GM23248 (cell line): ENCODE measurements at regions not wholly inside any gene's neighbourhood (a gene's known extent, or its start where the extent isn't known, plus 50 kb on each side); places are given as distances from the start of the nearest gene placed in this dataset.
"Not testable (repeated sequence)": the region's sequence is repeated elsewhere in the genome, so short reads cannot be mapped to it uniquely, and the experiment has no call there.

Experiments used
- DNase-seq: peaks from one replicate; pipeline ENCODE4 v3.0.0-alpha.2; 2015
- H2AFZ ChIP-seq: fragments of 200-600 bp; sonication (generic); 2 replicates; pipeline ENCODE4 v1.6.1; 2016; ENCODE audit warnings: antibody characterized with exemption
- H3F3A ChIP-seq: fragments of 200-600 bp; sonication (generic); 2 replicates; pipeline ENCODE4 v1.6.1; 2016; ENCODE audit warnings: mild to moderate bottlenecking, antibody characterized with exemption, mixed run types; ENCODE audit not compliant: insufficient read depth
- H3K27ac ChIP-seq: fragments of 200-600 bp; sonication (generic); 2 replicates; pipeline ENCODE4 v1.5.1; 2016; ENCODE audit warnings: mild to moderate bottlenecking
- H3K27me3 ChIP-seq: fragments of 200-600 bp; sonication (generic); replicated peaks from 2 replicates; pipeline ENCODE4 v1.6.1; 2016; ENCODE audit warnings: mild to moderate bottlenecking; ENCODE audit not compliant: insufficient read depth
- H3K36me3 ChIP-seq: fragments of 200-600 bp; sonication (generic); 2 replicates; pipeline ENCODE4 v1.6.1; 2016; ENCODE audit warnings: low read depth, mild to moderate bottlenecking
- H3K4me1 ChIP-seq: fragments of 200-600 bp; sonication (generic); 2 replicates; pipeline ENCODE4 v1.6.1; 2016; ENCODE audit warnings: mild to moderate bottlenecking; ENCODE audit not compliant: insufficient read depth
- H3K4me2 ChIP-seq: fragments of 200-600 bp; sonication (generic); one replicate; pipeline ENCODE4 v1.6.1; 2016; ENCODE audit warnings: mild to moderate bottlenecking; ENCODE audit not compliant: unreplicated experiment
- H3K4me3 ChIP-seq: fragments of 200-600 bp; sonication (generic); 2 replicates; pipeline ENCODE4 v1.5.1; 2016; ENCODE audit warnings: mild to moderate bottlenecking
- H3K79me2 ChIP-seq: fragments of 200-600 bp; sonication (generic); 2 replicates; pipeline ENCODE4 v1.6.1; 2016; ENCODE audit warnings: mild to moderate bottlenecking; ENCODE audit not compliant: insufficient read depth
- H3K9ac ChIP-seq: fragments of 200-600 bp; sonication (generic); 2 replicates; pipeline ENCODE4 v1.6.1; 2016; ENCODE audit warnings: mild to moderate bottlenecking
- H3K9me2 ChIP-seq: fragments of 200-600 bp; sonication (generic); 2 replicates; pipeline ENCODE4 v1.6.1; 2016; ENCODE audit warnings: mixed run types, mild to moderate bottlenecking, moderate library complexity; ENCODE audit not compliant: insufficient read depth
- H3K9me3 ChIP-seq: fragments of 200-600 bp; sonication (generic); one replicate; pipeline ENCODE4 v1.6.1; 2017; ENCODE audit warnings: low read depth
- H4K20me1 ChIP-seq: fragments of 200-600 bp; sonication (generic); 2 replicates; pipeline ENCODE4 v1.6.0; 2016; ENCODE audit not compliant: insufficient read depth
- WGBS, 2 experiments: methylation state at CpG; one replicate each; pipeline ENCODE4 v1.1.6; 2015 to 2017; ENCODE audit warnings: low lambda C conversion rate in 2 of 2, low coverage in 1 of 2; ENCODE audit errors: missing lambda C conversion rate in 2 of 2; 5-methylcytosine and 5-hydroxymethylcytosine counted together
- in situ Hi-C: fragments of 300-500 bp; cut with MboI; formaldehyde crosslinking; loops from 2 replicates; pipeline ENCODE4 v1.15.0; 2020

DNA sequence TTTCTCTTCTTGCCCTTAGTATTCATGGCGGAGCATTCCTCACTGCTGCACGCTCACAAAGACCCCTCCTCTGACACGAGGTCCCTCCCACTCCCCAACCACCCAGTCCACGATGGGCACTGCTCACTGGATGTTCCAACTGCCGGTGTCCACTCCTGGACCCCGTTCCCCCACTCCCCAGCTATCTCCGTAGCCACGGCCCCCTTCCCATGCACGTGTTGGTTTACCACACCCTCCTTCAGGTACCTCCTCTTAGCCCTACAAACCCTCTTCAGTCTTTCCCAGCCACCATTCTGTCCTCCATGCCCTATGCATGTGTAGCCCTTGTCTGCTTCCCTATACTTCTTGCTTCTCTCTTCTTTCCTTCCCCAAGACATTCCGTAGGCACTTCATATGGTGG lies 469.6 kb upstream of the ZNG1F start:
- H2AFZ ChIP-seq, H4K20me1 ChIP-seq, H3K36me3 ChIP-seq, H3K9me3 ChIP-seq, H3K27me3 ChIP-seq, H3K9me2 ChIP-seq, H3K9ac ChIP-seq, H3K4me1 ChIP-seq, H3F3A ChIP-seq, in situ Hi-C loops, H3K4me2 ChIP-seq, H3K4me3 ChIP-seq, DNase-seq, H3K79me2 ChIP-seq, H3K27ac ChIP-seq: not testable (repeated sequence)
- WGBS, 2 experiments: 62 to 74% methylated on average over 2 to 4 of the region's 10 CpGs

DNA sequence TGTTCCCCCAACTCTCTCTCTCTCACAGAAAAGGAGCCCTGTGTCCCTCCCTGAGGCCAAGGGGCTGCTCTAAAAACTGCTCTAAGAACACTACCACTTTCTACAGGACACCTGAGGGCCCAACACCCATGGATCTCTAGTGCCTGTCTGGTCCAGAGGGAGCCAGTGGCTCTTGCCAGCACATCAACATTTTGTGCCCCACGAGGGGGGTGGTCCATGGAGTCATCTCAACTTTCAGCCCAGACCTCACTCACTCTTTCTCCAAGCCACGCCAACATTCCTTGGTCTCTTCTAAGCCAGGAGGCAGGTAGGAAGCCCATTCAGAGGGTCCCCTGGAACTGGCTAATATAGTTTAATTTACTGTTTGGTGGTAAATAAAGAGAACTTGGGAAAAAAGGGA lies 469.0 kb upstream of the ZNG1F start:
- H3K4me1 ChIP-seq, H3K9me2 ChIP-seq, H3K27ac ChIP-seq, H3K4me3 ChIP-seq, H3K4me2 ChIP-seq, H3K9me3 ChIP-seq, in situ Hi-C loops, H3K79me2 ChIP-seq, H2AFZ ChIP-seq, H4K20me1 ChIP-seq, DNase-seq, H3K9ac ChIP-seq, H3K27me3 ChIP-seq, H3K36me3 ChIP-seq, H3F3A ChIP-seq: not testable (repeated sequence)
- WGBS, 2 experiments: 24 to 34% methylated on average over 2 of the region's 2 CpGs

DNA sequence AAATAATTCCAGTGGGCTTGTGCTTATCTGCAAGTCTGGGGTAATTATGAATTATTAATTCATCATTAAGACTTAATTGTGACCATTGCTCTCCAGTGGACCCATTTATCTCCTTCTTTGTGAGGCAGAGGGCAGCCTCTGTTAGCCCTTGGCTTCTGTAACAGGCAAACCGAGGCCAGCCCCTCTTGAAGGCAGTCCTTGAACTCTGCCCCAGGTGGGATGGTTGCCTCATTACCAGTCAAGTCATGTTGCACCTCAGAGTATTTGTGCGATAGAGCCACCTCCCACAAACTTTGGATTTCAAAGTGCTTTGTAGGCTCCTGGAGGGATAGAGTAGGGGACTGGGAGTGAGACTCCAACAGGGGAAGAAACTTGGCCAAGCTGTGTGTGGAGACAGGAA lies 468.0 kb upstream of the ZNG1F start:
- H3K4me3 ChIP-seq, H3K27me3 ChIP-seq, H3K9ac ChIP-seq, H2AFZ ChIP-seq, H3K27ac ChIP-seq, DNase-seq, H4K20me1 ChIP-seq, H3K4me1 ChIP-seq, H3K4me2 ChIP-seq, H3F3A ChIP-seq, H3K79me2 ChIP-seq, H3K9me2 ChIP-seq, H3K36me3 ChIP-seq, H3K9me3 ChIP-seq, in situ Hi-C loops: not testable (repeated sequence)
- 60 to 79% methylated on average over 2 of the region's 2 CpGs for WGBS, 2 experiments

DNA sequence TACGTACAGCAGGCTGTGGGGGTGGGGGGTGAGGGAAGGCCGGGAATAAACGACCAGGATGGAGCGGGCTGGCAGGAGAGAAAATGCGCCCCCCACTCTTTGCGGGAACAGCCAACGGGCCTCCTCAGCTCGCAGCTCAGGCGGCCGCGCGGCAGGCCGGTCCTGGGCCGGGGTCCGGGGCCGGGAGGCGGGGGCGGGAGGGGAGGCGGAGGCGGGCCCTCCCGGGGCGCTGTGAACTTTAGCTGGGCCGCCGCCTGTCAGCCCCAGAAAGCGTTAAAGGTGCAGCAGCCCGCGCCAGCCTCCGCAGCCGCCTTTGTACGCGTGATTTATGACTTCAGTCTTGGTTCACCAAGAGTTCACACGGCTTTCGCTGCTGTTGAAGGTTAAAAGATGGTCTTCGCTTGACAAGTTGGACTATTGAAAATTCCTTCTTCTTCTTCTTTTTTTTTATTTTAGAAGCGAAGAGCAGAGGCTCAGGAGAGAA lies 466.0 kb upstream of the ZNG1F start:
- H3F3A ChIP-seq, H4K20me1 ChIP-seq, H3K9me2 ChIP-seq, H3K4me3 ChIP-seq, H3K27me3 ChIP-seq, H3K79me2 ChIP-seq, in situ Hi-C loops, H2AFZ ChIP-seq, H3K27ac ChIP-seq, H3K9me3 ChIP-seq, DNase-seq, H3K4me1 ChIP-seq, H3K36me3 ChIP-seq, H3K9ac ChIP-seq, H3K4me2 ChIP-seq: not testable (repeated sequence)
- WGBS, 2 experiments: 28 to 34% methylated on average over 16 to 19 of the region's 35 CpGs

DNA sequence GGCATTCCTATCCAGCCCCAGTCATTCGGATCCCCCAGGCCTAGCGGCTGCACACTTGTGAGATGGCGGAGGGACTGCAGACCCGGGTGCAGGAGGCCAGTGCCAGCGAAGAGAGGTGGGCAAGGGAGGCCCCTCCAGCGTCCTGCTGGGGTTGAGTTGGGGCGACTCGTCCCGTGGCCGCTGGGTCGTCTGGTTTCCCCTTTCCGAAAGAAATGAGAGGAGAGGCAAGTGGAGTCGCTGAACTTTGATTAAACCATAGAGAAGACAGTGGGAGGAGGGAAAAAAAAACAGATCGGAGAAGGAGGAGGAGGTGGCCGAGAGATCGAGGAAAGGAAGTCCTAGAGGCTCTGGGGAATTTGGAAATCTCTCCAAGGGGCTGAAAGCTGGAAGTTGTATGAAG lies 465.2 kb upstream of the ZNG1F start:
- H3K79me2 ChIP-seq, H3K4me2 ChIP-seq, H3K9me3 ChIP-seq, H4K20me1 ChIP-seq, H3K9me2 ChIP-seq, H3K4me1 ChIP-seq, H2AFZ ChIP-seq, H3F3A ChIP-seq, in situ Hi-C loops, H3K27ac ChIP-seq, DNase-seq, H3K36me3 ChIP-seq, H3K4me3 ChIP-seq, H3K27me3 ChIP-seq, H3K9ac ChIP-seq: not testable (repeated sequence)
- WGBS, 2 experiments: 86 to 87% methylated on average over 15 of the region's 16 CpGs

DNA sequence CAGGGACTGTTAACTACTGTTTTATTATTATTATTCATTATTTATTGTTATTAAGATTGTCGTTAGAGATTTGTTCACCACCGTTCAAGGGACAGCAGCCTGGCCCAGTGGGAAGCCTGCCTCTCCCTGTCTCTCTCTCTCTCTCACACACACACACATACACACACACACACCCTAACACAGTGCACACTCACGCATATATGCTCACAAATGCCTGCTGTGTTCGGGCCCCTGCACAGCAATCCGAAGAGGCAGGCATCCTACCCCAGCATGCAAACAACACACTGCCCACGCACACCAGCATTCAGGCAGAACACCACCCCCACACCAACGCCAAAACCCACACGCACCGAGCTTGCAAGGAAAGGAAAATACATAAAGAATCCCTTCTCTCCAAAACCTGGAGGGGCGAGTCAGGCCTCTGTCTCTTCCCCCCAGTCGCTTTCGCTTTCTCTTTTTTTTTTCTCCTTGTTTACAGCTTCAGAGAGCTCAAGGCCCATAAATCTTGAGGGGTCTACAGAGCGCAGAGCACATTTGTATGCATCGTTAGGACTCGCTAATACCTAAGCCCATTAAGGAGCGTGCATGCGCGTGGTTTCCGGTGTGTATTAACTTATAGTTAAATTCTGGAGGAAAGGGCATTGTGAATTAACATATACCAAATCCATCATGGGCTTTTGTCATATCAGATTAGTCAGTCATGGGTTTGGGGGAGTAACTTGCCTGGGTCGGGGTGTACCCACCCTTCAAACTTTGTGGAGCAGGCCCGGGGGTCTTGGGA lies 464.6 kb upstream of the ZNG1F start:
- 65 to 75% methylated on average over 9 to 13 of the region's 21 CpGs for WGBS, 2 experiments
- H3K9ac ChIP-seq, H3K27ac ChIP-seq, H3K79me2 ChIP-seq, H3K36me3 ChIP-seq, H4K20me1 ChIP-seq, H3K4me2 ChIP-seq, DNase-seq, H3K9me3 ChIP-seq, H3K4me3 ChIP-seq, H3K9me2 ChIP-seq, H2AFZ ChIP-seq, in situ Hi-C loops, H3F3A ChIP-seq, H3K27me3 ChIP-seq, H3K4me1 ChIP-seq: not testable (repeated sequence)

DNA sequence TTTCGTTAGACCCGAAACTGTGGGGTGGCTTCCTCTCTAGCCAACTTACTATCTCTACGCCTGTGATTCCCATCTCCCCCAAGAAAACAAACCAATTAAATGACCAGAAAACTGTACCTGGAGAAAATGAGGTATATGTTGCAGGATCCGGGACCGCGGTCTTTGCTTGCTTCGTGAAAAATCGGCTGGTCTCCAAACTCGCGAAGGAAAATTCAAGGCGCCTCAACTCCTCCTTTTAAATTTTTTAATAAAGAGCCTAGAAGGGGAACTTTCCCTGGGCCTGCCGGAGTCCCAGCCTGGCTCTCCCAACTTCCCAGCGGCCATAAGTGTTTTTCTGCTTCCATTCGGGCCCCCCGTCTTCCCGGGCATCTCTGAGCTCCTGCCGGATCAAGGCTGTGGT lies 463.7 kb upstream of the ZNG1F start:
- H3K36me3 ChIP-seq, H3K9me2 ChIP-seq, H3K9me3 ChIP-seq, DNase-seq, in situ Hi-C loops, H3K4me3 ChIP-seq, H4K20me1 ChIP-seq, H3K27me3 ChIP-seq, H3K4me1 ChIP-seq, H3K9ac ChIP-seq, H3K79me2 ChIP-seq, H3K27ac ChIP-seq, H2AFZ ChIP-seq, H3K4me2 ChIP-seq, H3F3A ChIP-seq: not testable (repeated sequence)
- 71 to 81% methylated on average over 6 to 15 of the region's 17 CpGs for whole genome bisulfite sequencing, 2 experiments
